ENCODE measurements at regions not wholly inside any gene's neighbourhood (a gene's known extent, or its start where the extent isn't known, plus 50 kb on each side); places are given as distances from the start of the nearest gene placed in this dataset.
A peak's percentile ranks its signal among the peaks of the same experiment; 100 is the strongest.

GRCh38 chr3:43178891-43179366, 73.0 kb upstream of the POMGNT2 start:
- Mint-ChIP-seq H3K27ac (no peak overlapping the region), H3K36me3 (peaks cover 6% of the 10 kb centered on the region), H3K4me1 (ENCODE audit: low read depth) (peaks cover 57% of the 10 kb centered on the region), H3K4me3 (no peak overlapping the region), H3K27me3 (no peaks in the 10 kb centered on the region), H3K9me3 (ENCODE audit: low read depth) (peaks cover 6% of the 10 kb centered on the region)

- no peak overlapping the region for H3K4me3 Mint-ChIP-seq
- no peaks in the 10 kb centered on the region for H3K27me3 Mint-ChIP-seq
- peaks cover 11% of the 10 kb centered on the region for H3K36me3 Mint-ChIP-seq
- peaks cover 48% of the 10 kb centered on the region for H3K4me1 Mint-ChIP-seq (ENCODE audit: low read depth)
- H3K27ac Mint-ChIP-seq: no peak overlapping the region
- H3K9me3 Mint-ChIP-seq (ENCODE audit: low read depth): peaks cover 20% of the 10 kb centered on the region
Measured at GRCh38 chr3:43177085-43177484, 71.2 kb upstream of the POMGNT2 start.

GRCh38 chr3:43176666-43177065, 70.8 kb upstream of the POMGNT2 start:
- Mint-ChIP-seq H3K36me3 (peaks cover 11% of the 10 kb centered on the region), H3K4me1 (ENCODE audit: low read depth) (peaks cover 46% of the 10 kb centered on the region), H3K27me3 (no peaks in the 10 kb centered on the region), H3K4me3 (no peak overlapping the region), H3K9me3 (ENCODE audit: low read depth) (peaks cover 20% of the 10 kb centered on the region), H3K27ac (peak overlapping the region; percentile 61)

- peaks cover 11% of the 10 kb centered on the region for H3K36me3 Mint-ChIP-seq
- H3K27ac Mint-ChIP-seq: no peak overlapping the region
- no peaks in the 10 kb centered on the region for H3K27me3 Mint-ChIP-seq
- peaks cover 35% of the 10 kb centered on the region for H3K4me1 Mint-ChIP-seq (ENCODE audit: low read depth)
- H3K9me3 Mint-ChIP-seq (ENCODE audit: low read depth): peaks cover 20% of the 10 kb centered on the region
- no peak overlapping the region for H3K4me3 Mint-ChIP-seq
Measured at GRCh38 chr3:43175541-43175940, 69.7 kb upstream of the POMGNT2 start.

GRCh38 chr3:43173949-43174348, 68.1 kb upstream of the POMGNT2 start:
- Mint-ChIP-seq H3K36me3 (peaks cover 11% of the 10 kb centered on the region), H3K4me3 (no peak overlapping the region), H3K27ac (no peak overlapping the region), H3K9me3 (ENCODE audit: low read depth) (peaks cover 20% of the 10 kb centered on the region), H3K27me3 (no peaks in the 10 kb centered on the region), H3K4me1 (ENCODE audit: low read depth) (peaks cover 19% of the 10 kb centered on the region)

- Mint-ChIP-seq H3K27me3 (no peaks in the 10 kb centered on the region), H3K9me3 (ENCODE audit: low read depth) (peaks cover 20% of the 10 kb centered on the region), H3K4me3 (no peak overlapping the region), H3K4me1 (ENCODE audit: low read depth) (peaks cover 5% of the 10 kb centered on the region), H3K36me3 (peaks cover 11% of the 10 kb centered on the region), H3K27ac (no peak overlapping the region)
Measured at GRCh38 chr3:43171748-43172147, 65.9 kb upstream of the POMGNT2 start.

- no peaks in the 10 kb centered on the region for H3K27me3 Mint-ChIP-seq
- H3K27ac Mint-ChIP-seq: no peak overlapping the region
- peaks cover 29% of the 10 kb centered on the region for H3K9me3 Mint-ChIP-seq (ENCODE audit: low read depth)
- peaks cover 18% of the 10 kb centered on the region for H3K36me3 Mint-ChIP-seq
- no peaks in the 10 kb centered on the region for H3K4me1 Mint-ChIP-seq (ENCODE audit: low read depth)
- H3K4me3 Mint-ChIP-seq: no peak overlapping the region
Measured at GRCh38 chr3:43170553-43170952, 64.7 kb upstream of the POMGNT2 start.

- H3K27me3 Mint-ChIP-seq: no peaks in the 10 kb centered on the region
- H3K9me3 Mint-ChIP-seq (ENCODE audit: low read depth): peaks cover 29% of the 10 kb centered on the region
- H3K27ac Mint-ChIP-seq: no peak overlapping the region
- H3K36me3 Mint-ChIP-seq: peaks cover 18% of the 10 kb centered on the region
- H3K4me3 Mint-ChIP-seq: no peak overlapping the region
- H3K4me1 Mint-ChIP-seq (ENCODE audit: low read depth): no peaks in the 10 kb centered on the region
Measured at GRCh38 chr3:43169987-43170386, 64.1 kb upstream of the POMGNT2 start.

- H3K36me3 Mint-ChIP-seq: peaks cover 7% of the 10 kb centered on the region
- H3K27ac Mint-ChIP-seq: no peak overlapping the region
- H3K9me3 Mint-ChIP-seq (ENCODE audit: low read depth): peaks cover 9% of the 10 kb centered on the region
- H3K27me3 Mint-ChIP-seq: no peaks in the 10 kb centered on the region
- H3K4me1 Mint-ChIP-seq (ENCODE audit: low read depth): peaks cover 27% of the 10 kb centered on the region
- H3K4me3 Mint-ChIP-seq: no peak overlapping the region
Measured at GRCh38 chr3:43166406-43166805, 60.5 kb upstream of the POMGNT2 start.

- peaks cover 9% of the 10 kb centered on the region for H3K9me3 Mint-ChIP-seq (ENCODE audit: low read depth)
- no peak overlapping the region for H3K4me3 Mint-ChIP-seq
- H3K27ac Mint-ChIP-seq: no peak overlapping the region
- H3K4me1 Mint-ChIP-seq (ENCODE audit: low read depth): peaks cover 27% of the 10 kb centered on the region
- H3K27me3 Mint-ChIP-seq: no peaks in the 10 kb centered on the region
- H3K36me3 Mint-ChIP-seq: peaks cover 7% of the 10 kb centered on the region
Measured at GRCh38 chr3:43165786-43166185, 59.9 kb upstream of the POMGNT2 start.

- Mint-ChIP-seq H3K27ac (peak overlapping the region; percentile 80), H3K4me1 (ENCODE audit: low read depth) (peaks cover 27% of the 10 kb centered on the region), H3K27me3 (no peaks in the 10 kb centered on the region), H3K9me3 (ENCODE audit: low read depth) (peaks cover 9% of the 10 kb centered on the region), H3K4me3 (no peak overlapping the region), H3K36me3 (peaks cover 7% of the 10 kb centered on the region)
Measured at GRCh38 chr3:43163895-43164493, 58.1 kb upstream of the POMGNT2 start.

- Mint-ChIP-seq H3K27me3 (no peaks in the 10 kb centered on the region), H3K4me3 (peak overlapping the region; percentile 67), H3K27ac (peak overlapping the region; percentile 80), H3K36me3 (peaks cover 7% of the 10 kb centered on the region), H3K4me1 (ENCODE audit: low read depth) (peaks cover 28% of the 10 kb centered on the region), H3K9me3 (ENCODE audit: low read depth) (peaks cover 9% of the 10 kb centered on the region)
Measured at GRCh38 chr3:43162230-43163084, 56.6 kb upstream of the POMGNT2 start.

- Mint-ChIP-seq H3K4me1 (ENCODE audit: low read depth) (peaks cover 34% of the 10 kb centered on the region), H3K27me3 (no peaks in the 10 kb centered on the region), H3K36me3 (peaks cover 7% of the 10 kb centered on the region), H3K9me3 (ENCODE audit: low read depth) (peaks cover 9% of the 10 kb centered on the region), H3K4me3 (no peak overlapping the region), H3K27ac (no peak overlapping the region)
Measured at GRCh38 chr3:43161684-43162229, 55.9 kb upstream of the POMGNT2 start.

GRCh38 chr3:43160664-43161063, 54.8 kb upstream of the POMGNT2 start:
- no peaks in the 10 kb centered on the region for H3K27me3 Mint-ChIP-seq
- no peak overlapping the region for H3K27ac Mint-ChIP-seq
- H3K4me3 Mint-ChIP-seq: no peak overlapping the region
- H3K9me3 Mint-ChIP-seq (ENCODE audit: low read depth): peaks cover under 1% of the 10 kb centered on the region
- peaks cover 43% of the 10 kb centered on the region for H3K4me1 Mint-ChIP-seq (ENCODE audit: low read depth)
- H3K36me3 Mint-ChIP-seq: no peaks in the 10 kb centered on the region

GRCh38 chr3:43159876-43160255, 54.0 kb upstream of the POMGNT2 start:
- H3K4me1 Mint-ChIP-seq (ENCODE audit: low read depth): peaks cover 51% of the 10 kb centered on the region
- no peaks in the 10 kb centered on the region for H3K36me3 Mint-ChIP-seq
- H3K9me3 Mint-ChIP-seq (ENCODE audit: low read depth): no peaks in the 10 kb centered on the region
- no peaks in the 10 kb centered on the region for H3K27me3 Mint-ChIP-seq
- no peak overlapping the region for H3K4me3 Mint-ChIP-seq
- no peak overlapping the region for H3K27ac Mint-ChIP-seq
